ENCODE measurements at regions not wholly inside any gene's neighbourhood (a gene's known extent, or its start where the extent isn't known, plus 50 kb on each side); places are given as distances from the start of the nearest gene placed in this dataset.
A peak's percentile ranks its signal among the peaks of the same experiment; 100 is the strongest.

- Histone ChIP-seq H3K9me3 (no peaks in the 10 kb centered on the region), H3K4me1 (no peaks in the 10 kb centered on the region), H3K27me3 (no peaks in the 10 kb centered on the region), H3K27ac (no peak overlapping the region), H3K36me3 (no peaks in the 10 kb centered on the region), H3K4me3 (no peak overlapping the region)
- intact Hi-C loops (cut with DNase I): no loop called here
- ATAC-seq: peak; percentile 19
- no peak for DNase-seq
- TF ChIP-seq, protein P1, sequence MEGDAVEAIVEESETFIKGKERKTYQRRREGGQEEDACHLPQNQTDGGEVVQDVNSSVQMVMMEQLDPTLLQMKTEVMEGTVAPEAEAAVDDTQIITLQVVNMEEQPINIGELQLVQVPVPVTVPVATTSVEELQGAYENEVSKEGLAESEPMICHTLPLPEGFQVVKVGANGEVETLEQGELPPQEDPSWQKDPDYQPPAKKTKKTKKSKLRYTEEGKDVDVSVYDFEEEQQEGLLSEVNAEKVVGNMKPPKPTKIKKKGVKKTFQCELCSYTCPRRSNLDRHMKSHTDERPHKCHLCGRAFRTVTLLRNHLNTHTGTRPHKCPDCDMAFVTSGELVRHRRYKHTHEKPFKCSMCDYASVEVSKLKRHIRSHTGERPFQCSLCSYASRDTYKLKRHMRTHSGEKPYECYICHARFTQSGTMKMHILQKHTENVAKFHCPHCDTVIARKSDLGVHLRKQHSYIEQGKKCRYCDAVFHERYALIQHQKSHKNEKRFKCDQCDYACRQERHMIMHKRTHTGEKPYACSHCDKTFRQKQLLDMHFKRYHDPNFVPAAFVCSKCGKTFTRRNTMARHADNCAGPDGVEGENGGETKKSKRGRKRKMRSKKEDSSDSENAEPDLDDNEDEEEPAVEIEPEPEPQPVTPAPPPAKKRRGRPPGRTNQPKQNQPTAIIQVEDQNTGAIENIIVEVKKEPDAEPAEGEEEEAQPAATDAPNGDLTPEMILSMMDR (IDR thresholded peaks at IDR 0.05): no peak
Measured at GRCh38 chr17:27389542-27390140, 66.6 kb upstream of the KSR1 start.

DNA sequence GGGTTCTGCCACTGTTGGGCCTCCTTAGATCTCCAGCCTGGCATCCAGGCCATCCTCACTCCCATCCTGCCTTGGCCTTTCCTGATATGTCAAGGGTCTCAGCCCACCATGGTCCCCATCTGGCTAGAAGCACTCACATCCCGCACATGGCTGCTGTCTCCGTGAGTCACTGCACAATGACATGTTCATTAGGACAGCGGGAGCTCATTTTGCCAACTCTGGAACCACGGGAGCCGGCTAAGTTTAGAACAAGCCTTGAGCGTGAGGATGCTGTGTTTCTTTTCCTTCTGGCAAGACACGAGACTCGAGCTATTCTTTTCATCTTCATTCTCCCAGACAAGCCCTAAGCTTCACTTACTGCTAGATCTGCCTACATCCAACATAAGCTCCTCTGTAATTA, 65.7 kb upstream of the KSR1 start:
- Histone ChIP-seq H3K27ac (no peak overlapping the region), H3K9me3 (no peaks in the 10 kb centered on the region), H3K4me1 (no peaks in the 10 kb centered on the region), H3K4me3 (no peak overlapping the region), H3K27me3 (no peaks in the 10 kb centered on the region), H3K36me3 (no peaks in the 10 kb centered on the region)
- DNase-seq (no peak), ATAC-seq (no peak)
- TF ChIP-seq, protein P1 (IDR thresholded peaks at IDR 0.05): no peak
- intact Hi-C loops (cut with DNase I): no loop called here

DNA sequence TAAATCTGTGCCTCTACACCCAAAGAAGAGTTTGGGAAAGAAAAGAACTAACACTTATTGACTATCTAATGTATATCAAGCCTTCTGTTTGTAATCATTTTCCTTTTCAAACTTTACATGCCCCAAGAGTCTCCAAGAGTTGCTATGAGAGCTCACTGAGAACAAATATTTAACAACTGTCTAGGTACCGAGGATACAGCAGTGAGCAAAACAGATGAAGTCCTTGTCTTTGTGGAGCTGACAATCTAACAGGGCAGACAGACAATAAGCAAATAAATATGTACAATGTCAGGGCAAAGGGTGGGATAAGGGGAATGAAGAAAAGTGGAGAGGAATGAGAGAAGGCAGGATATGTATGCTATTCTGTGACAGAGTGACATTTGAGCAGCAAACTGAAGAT, 64.8 kb upstream of the KSR1 start:
- TF ChIP-seq, protein P1 (IDR thresholded peaks at IDR 0.05): no peak
- no peaks in the 10 kb centered on the region for H3K4me1 ChIP-seq
- no peaks in the 10 kb centered on the region for H3K36me3 ChIP-seq
- DNase-seq: no peak
- intact Hi-C loops (cut with DNase I): no loop called here
- no peak for ATAC-seq
- no peaks in the 10 kb centered on the region for H3K27me3 ChIP-seq
- no peaks in the 10 kb centered on the region for H3K9me3 ChIP-seq
- no peak overlapping the region for H3K27ac ChIP-seq
- no peak overlapping the region for H3K4me3 ChIP-seq

DNA sequence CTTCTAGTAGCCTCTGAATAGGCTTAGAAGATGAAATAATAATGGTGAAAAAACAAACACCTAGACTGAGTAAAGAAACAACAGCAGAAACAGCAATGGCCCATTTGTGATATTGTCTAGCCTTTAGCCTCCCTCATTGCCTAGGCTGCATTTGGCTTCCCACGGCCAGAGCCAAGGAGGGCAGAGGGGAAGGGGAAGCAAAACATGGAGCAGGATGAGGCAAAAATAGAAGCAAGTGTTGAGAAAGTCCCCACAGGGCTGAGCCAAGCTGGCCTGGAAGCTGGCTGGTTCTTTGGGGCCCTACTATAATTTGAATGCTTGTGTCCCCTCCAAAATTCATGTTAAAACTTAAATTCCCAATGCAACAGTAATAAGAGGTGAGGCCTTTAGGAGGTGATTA, 60.2 kb upstream of the KSR1 start:
- TF ChIP-seq, protein P1 (IDR thresholded peaks at IDR 0.05): no peak
- H3K36me3 ChIP-seq: no peaks in the 10 kb centered on the region
- peaks cover 8% of the 10 kb centered on the region for H3K4me1 ChIP-seq
- intact Hi-C loops (cut with DNase I): no loop called here
- H3K4me3 ChIP-seq: no peak overlapping the region
- peak; percentile 76 for ATAC-seq
- DNase-seq: no peak
- no peaks in the 10 kb centered on the region for H3K27me3 ChIP-seq
- no peak overlapping the region for H3K27ac ChIP-seq
- no peaks in the 10 kb centered on the region for H3K9me3 ChIP-seq

GRCh38 chr17:27396941-27397340, 59.3 kb upstream of the KSR1 start:
- Histone ChIP-seq H3K27me3 (no peaks in the 10 kb centered on the region), H3K27ac (no peak overlapping the region), H3K4me3 (no peak overlapping the region), H3K4me1 (peaks cover 8% of the 10 kb centered on the region), H3K36me3 (no peaks in the 10 kb centered on the region), H3K9me3 (no peaks in the 10 kb centered on the region)
- DNase-seq (no peak), ATAC-seq (peak; percentile 84)
- intact Hi-C loops (cut with DNase I): no loop called here
- TF ChIP-seq, protein P1 (IDR thresholded peaks at IDR 0.05): no peak

- no peak for DNase-seq
Measured at GRCh38 chr17:27398691-27399090, 57.6 kb upstream of the KSR1 start.

More at GRCh38 chr17:27398691-27399090, 57.6 kb upstream of the KSR1 start:
- no peaks in the 10 kb centered on the region for H3K9me3 ChIP-seq
- H3K4me3 ChIP-seq: no peak overlapping the region
- H3K27ac ChIP-seq: no peak overlapping the region
- intact Hi-C loops (cut with DNase I): no loop called here
- TF ChIP-seq, protein P1 (IDR thresholded peaks at IDR 0.05): no peak
- no peaks in the 10 kb centered on the region for H3K36me3 ChIP-seq
- ATAC-seq: no peak
- H3K4me1 ChIP-seq: peaks cover 8% of the 10 kb centered on the region
- H3K27me3 ChIP-seq: no peaks in the 10 kb centered on the region
